DND-41 (cell line): ENCODE measurements at regions not wholly inside any gene's neighbourhood (a gene's known extent, or its start where the extent isn't known, plus 50 kb on each side); places are given as distances from the start of the nearest gene placed in this dataset.
"Not testable (repeated sequence)": the region's sequence is repeated elsewhere in the genome, so short reads cannot be mapped to it uniquely, and the experiment has no call there.

ENCODE experiments used
- ATAC-seq: fragments of 200-7000 bp; cut with Tn5 transposase; 3 replicates; pipeline ENCODE4 v1.9.1; 2021; ENCODE audit warnings: low read depth; ENCODE audit not compliant: insufficient read depth
- DNase-seq: peaks from one replicate; pipeline ENCODE4 v3.0.0-alpha.2; 2020
- H2AFZ ChIP-seq: 2 replicates; pipeline ENCODE4 v1.6.0; 2012; ENCODE audit warnings: low read depth, low read length
- H3K27ac ChIP-seq: 2 replicates; pipeline ENCODE4 v1.5.1; 2012; ENCODE audit warnings: low read length, inconsistent platforms
- H3K27me3 ChIP-seq: fragments of 200-600 bp; sonication (generic); 2 replicates; pipeline ENCODE4 v1.6.0; 2012; ENCODE audit warnings: low read length, mild to moderate bottlenecking, inconsistent platforms; ENCODE audit not compliant: insufficient read depth, poor library complexity
- H3K36me3 ChIP-seq: 2 replicates; pipeline ENCODE4 v1.5.1; 2012; ENCODE audit warnings: low read length, inconsistent platforms; ENCODE audit not compliant: insufficient read depth
- H3K4me1 ChIP-seq: 2 replicates; pipeline ENCODE4 v1.5.1; 2012; ENCODE audit warnings: mild to moderate bottlenecking, low read length; ENCODE audit not compliant: insufficient read depth
- H3K4me2 ChIP-seq: 2 replicates; pipeline ENCODE4 v1.6.0; 2012; ENCODE audit warnings: mild to moderate bottlenecking, moderate library complexity, low read length, inconsistent platforms; ENCODE audit not compliant: insufficient read depth
- H3K4me3 ChIP-seq, 2 experiments: fragments of 200-600 bp in 1 of 2; shearing (Covaris generic) in 1 of 2; 2 replicates each; pipeline ENCODE4 v1.5.1; 2012 to 2016; ENCODE audit warnings: inconsistent platforms in 2 of 2, low read length in 2 of 2, mild to moderate bottlenecking in 2 of 2, low read depth in 1 of 2, moderate library complexity in 1 of 2
- H3K79me2 ChIP-seq: 2 replicates; pipeline ENCODE4 v1.6.0; 2012; ENCODE audit warnings: low read length, inconsistent platforms; ENCODE audit not compliant: insufficient read depth
- H3K9ac ChIP-seq: 2 replicates; pipeline ENCODE4 v1.6.0; 2012; ENCODE audit warnings: low read depth, mild to moderate bottlenecking, inconsistent platforms, low read length, moderate library complexity
- H3K9me3 ChIP-seq: 2 replicates; pipeline ENCODE4 v1.5.1; 2012; ENCODE audit warnings: low read length, moderate library complexity, mild to moderate bottlenecking, inconsistent platforms; ENCODE audit not compliant: insufficient read depth, severe bottlenecking
- H4K20me1 ChIP-seq: 2 replicates; pipeline ENCODE4 v1.6.0; 2012; ENCODE audit warnings: low read length; ENCODE audit not compliant: insufficient read depth
- EZH2 ChIP-seq: IDR thresholded peaks from 3 replicates; pipeline ENCODE4 v1.6.1; 2012; ENCODE audit warnings: borderline replicate concordance, low read depth, mild to moderate bottlenecking, moderate library complexity, low read length, inconsistent platforms; ENCODE audit not compliant: severe bottlenecking
- TF ChIP-seq, protein P1 (sequence below): IDR thresholded peaks from 2 replicates; pipeline ENCODE4 v1.5.1; 2012; ENCODE audit warnings: borderline replicate concordance, low read length, moderate library complexity, mild to moderate bottlenecking; ENCODE audit not compliant: poor library complexity, severe bottlenecking; ENCODE audit errors: extremely low read depth

DNA sequence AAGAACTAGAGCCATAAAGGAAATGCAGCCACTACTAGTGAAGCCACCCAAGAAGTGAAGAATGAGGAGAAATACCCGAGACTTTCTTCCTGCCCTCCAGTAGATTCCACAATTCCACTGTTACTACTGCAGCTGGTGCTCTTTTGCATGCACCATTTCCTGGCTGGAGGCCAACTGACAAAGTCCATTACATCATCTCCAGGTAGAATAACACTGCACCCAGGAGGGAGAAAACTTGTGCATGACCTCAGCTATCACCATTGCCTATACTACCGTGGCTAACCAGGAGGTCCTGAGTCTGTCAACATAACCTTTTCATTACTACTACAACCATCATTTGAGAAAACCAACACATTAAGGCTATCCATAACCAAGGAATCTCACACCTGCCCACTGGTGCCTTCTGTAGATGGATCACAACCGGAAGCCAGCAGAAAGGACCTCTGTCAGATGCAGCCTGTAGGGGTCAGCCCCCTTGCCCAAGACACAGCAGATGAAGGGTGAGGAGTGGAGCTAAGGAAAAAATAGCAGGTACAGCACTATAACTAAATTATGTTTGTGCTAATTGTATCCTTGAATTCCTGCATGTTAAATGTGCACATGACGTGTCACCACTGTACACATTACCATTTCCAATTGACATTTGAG is 200.8 kb upstream of the C2CD4B start:
- H3K9ac ChIP-seq: no peak overlapping the region
- H3K79me2 ChIP-seq: no peaks in the 10 kb centered on the region
- TF ChIP-seq, protein P1, sequence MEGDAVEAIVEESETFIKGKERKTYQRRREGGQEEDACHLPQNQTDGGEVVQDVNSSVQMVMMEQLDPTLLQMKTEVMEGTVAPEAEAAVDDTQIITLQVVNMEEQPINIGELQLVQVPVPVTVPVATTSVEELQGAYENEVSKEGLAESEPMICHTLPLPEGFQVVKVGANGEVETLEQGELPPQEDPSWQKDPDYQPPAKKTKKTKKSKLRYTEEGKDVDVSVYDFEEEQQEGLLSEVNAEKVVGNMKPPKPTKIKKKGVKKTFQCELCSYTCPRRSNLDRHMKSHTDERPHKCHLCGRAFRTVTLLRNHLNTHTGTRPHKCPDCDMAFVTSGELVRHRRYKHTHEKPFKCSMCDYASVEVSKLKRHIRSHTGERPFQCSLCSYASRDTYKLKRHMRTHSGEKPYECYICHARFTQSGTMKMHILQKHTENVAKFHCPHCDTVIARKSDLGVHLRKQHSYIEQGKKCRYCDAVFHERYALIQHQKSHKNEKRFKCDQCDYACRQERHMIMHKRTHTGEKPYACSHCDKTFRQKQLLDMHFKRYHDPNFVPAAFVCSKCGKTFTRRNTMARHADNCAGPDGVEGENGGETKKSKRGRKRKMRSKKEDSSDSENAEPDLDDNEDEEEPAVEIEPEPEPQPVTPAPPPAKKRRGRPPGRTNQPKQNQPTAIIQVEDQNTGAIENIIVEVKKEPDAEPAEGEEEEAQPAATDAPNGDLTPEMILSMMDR: no peak
- no peak for TF ChIP-seq EZH2
- peaks cover 2% of the 10 kb centered on the region for H3K27me3 ChIP-seq
- ATAC-seq: no peak
- no peak overlapping the region for H3K4me3 ChIP-seq
- no peak overlapping the region for H2AFZ ChIP-seq
- H3K4me2 ChIP-seq: no peak overlapping the region
- no peaks in the 10 kb centered on the region for H4K20me1 ChIP-seq
- no peaks in the 10 kb centered on the region for H3K9me3 ChIP-seq
- DNase-seq: no peak
- no peaks in the 10 kb centered on the region for H3K4me1 ChIP-seq
- no peaks in the 10 kb centered on the region for H3K36me3 ChIP-seq
- H3K27ac ChIP-seq: no peak overlapping the region

DNA sequence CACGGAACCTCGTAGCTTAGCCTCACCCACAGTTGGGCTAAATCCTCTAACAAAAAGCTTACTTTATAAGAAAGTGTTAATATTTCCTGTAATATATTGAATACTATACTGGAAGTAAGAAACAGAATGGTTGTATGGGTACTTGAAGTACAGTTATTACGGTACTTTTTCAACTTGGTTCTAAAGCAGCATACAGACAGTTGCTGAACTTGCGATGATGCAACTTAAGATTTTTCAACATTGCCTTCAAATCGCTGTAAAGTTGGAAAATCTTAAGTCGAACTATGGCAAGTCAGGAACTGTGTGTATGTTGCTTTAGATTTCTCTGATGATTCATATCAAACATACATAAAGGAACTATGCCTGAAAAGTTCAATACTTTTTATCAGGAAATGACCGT is 204.4 kb upstream of the C2CD4B start:
- no peaks in the 10 kb centered on the region for H3K36me3 ChIP-seq
- H3K27me3 ChIP-seq: no peaks in the 10 kb centered on the region
- no peak for ATAC-seq
- H3K4me3 ChIP-seq: no peak overlapping the region
- H3K9ac ChIP-seq: no peak overlapping the region
- no peak overlapping the region for H3K4me2 ChIP-seq
- no peaks in the 10 kb centered on the region for H3K79me2 ChIP-seq
- no peaks in the 10 kb centered on the region for H4K20me1 ChIP-seq
- H3K27ac ChIP-seq: no peak overlapping the region
- no peak for DNase-seq
- H3K4me1 ChIP-seq: no peaks in the 10 kb centered on the region
- TF ChIP-seq EZH2: no peak
- TF ChIP-seq, protein P1: no peak
- H2AFZ ChIP-seq: no peak overlapping the region
- no peaks in the 10 kb centered on the region for H3K9me3 ChIP-seq

DNA sequence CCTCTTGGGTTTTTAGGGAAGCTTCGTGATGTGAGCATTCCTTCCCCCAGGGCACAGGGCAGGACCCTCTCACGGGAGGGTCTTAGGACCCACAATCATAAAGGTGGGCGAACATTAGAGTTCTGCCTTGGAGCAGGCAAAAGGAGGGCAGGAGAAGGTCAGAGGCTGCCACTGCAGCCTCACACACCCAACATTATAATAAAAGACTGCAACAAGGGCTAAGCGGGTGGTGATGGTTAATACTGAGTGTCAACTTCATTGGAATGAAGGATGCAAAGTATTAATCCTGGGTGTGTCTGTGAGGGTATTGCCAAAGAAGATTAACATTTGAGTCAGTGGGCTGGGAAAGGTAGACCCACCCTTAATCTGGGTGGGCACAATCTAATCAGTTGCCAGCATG is 206.6 kb upstream of the C2CD4B start:
- H3K27me3 ChIP-seq, H4K20me1 ChIP-seq, H3K4me2 ChIP-seq, H3K36me3 ChIP-seq, H3K9ac ChIP-seq, H3K79me2 ChIP-seq, H3K4me1 ChIP-seq, ATAC-seq, H3K9me3 ChIP-seq, H3K27ac ChIP-seq, H3K4me3 ChIP-seq, H2AFZ ChIP-seq, DNase-seq: not testable (repeated sequence)

DNA sequence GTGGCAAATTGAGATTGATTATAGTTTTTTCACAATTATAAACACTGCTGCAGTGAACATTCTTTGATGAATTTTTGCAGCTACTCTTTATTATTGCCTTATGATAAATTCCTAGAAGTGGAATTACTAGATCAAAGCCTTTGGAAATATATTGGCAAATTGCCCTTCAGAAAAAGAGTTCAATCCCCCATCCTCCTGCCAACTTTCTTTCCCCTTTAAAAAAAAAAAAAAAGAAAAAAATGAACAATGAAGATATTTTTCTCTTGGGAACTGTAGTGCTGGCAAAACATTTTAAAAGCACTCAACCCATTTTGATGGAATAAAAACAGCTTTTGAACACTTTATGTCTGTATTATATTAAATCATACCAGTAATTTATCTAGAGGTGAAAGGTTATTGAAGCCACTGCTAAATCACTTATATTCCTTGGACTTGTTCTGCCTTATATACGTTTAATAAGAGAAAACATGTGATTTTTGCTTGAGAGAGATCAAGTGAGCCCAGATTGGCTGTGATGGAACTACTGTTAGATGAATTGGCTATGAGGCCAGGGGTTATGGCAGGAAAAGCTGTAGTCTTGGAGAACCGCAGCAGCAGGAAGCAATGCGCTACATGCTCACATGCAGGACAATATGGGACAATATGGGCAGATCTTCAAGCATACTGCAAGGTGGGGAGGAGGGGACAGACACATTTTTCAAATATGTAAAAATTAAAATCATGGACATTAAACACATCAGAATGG is 212.8 kb upstream of the C2CD4B start:
- H3K4me1 ChIP-seq: no peaks in the 10 kb centered on the region
- ATAC-seq (no peak), DNase-seq (no peak)
- H3K79me2 ChIP-seq: no peaks in the 10 kb centered on the region
- H3K36me3 ChIP-seq: no peaks in the 10 kb centered on the region
- H3K9me3 ChIP-seq: no peaks in the 10 kb centered on the region
- no peak overlapping the region for H2AFZ ChIP-seq
- no peaks in the 10 kb centered on the region for H4K20me1 ChIP-seq
- H3K4me3 ChIP-seq: no peak overlapping the region
- H3K9ac ChIP-seq: no peak overlapping the region
- H3K27me3 ChIP-seq: no peaks in the 10 kb centered on the region
- H3K27ac ChIP-seq: no peak overlapping the region
- no peak for TF ChIP-seq EZH2
- TF ChIP-seq, protein P1: no peak
- H3K4me2 ChIP-seq: no peak overlapping the region
